Bronchial epithelial cell (primary cell): ENCODE measurements at regions not wholly inside any gene's neighbourhood (a gene's known extent, or its start where the extent isn't known, plus 50 kb on each side); places are given as distances from the start of the nearest gene placed in this dataset.

Source experiments
- DNase-seq: peaks from one replicate; pipeline ENCODE4 v3.0.0-alpha.2; 2010; ENCODE audit warnings: low read depth
- FAIRE-seq: peaks from 2 replicates; lab custom pipeline; 2011; peaks lifted over from hg19 to GRCh38; lab: Jason Lieb, UNC
- H3K27me3 ChIP-seq: 2 replicates; pipeline ENCODE4 v1.5.1; 2011; ENCODE audit warnings: low read length; ENCODE audit not compliant: control insufficient read depth, insufficient read depth
- H3K36me3 ChIP-seq: 2 replicates; pipeline ENCODE4 v1.5.1; 2011; ENCODE audit warnings: low read length; ENCODE audit not compliant: control insufficient read depth, insufficient read depth
- H3K4me3 ChIP-seq: 2 replicates; pipeline ENCODE4 v1.5.1; 2011; ENCODE audit warnings: mild to moderate bottlenecking, low read depth, low read length, control low read depth
- TF ChIP-seq, protein P1 (sequence below): IDR thresholded peaks from 2 replicates; pipeline ENCODE4 v1.5.1; 2011; ENCODE audit warnings: mild to moderate bottlenecking, moderate library complexity, low read length, control low read depth, inconsistent platforms; ENCODE audit not compliant: insufficient read depth, severe bottlenecking

DNA sequence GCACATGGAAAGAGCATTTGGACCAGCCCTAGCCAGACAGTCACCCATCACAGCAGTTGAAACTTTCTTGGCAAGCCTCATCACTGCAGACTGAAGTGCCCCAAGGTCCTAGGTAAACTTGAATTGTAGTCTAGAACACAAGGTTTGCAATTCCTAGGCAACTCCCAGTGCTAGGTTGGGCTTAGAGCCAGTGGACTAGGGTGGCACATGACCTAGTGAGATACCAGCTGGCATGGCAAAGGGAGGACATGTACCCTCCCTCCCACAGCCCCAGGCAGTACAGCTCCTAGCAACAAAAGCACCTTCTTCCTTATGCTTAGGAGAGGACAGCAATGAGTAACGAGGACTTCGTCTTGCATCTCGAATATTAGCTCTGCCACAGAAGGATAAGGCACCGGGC, 889.5 kb downstream of the JRKL start:
- Histone ChIP-seq H3K27me3 (no peaks in the 10 kb centered on the region), H3K36me3 (no peaks in the 10 kb centered on the region), H3K4me3 (no peak overlapping the region)
- FAIRE-seq (no peak), DNase-seq (no peak)
- TF ChIP-seq, protein P1, sequence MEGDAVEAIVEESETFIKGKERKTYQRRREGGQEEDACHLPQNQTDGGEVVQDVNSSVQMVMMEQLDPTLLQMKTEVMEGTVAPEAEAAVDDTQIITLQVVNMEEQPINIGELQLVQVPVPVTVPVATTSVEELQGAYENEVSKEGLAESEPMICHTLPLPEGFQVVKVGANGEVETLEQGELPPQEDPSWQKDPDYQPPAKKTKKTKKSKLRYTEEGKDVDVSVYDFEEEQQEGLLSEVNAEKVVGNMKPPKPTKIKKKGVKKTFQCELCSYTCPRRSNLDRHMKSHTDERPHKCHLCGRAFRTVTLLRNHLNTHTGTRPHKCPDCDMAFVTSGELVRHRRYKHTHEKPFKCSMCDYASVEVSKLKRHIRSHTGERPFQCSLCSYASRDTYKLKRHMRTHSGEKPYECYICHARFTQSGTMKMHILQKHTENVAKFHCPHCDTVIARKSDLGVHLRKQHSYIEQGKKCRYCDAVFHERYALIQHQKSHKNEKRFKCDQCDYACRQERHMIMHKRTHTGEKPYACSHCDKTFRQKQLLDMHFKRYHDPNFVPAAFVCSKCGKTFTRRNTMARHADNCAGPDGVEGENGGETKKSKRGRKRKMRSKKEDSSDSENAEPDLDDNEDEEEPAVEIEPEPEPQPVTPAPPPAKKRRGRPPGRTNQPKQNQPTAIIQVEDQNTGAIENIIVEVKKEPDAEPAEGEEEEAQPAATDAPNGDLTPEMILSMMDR, result no peak

DNA sequence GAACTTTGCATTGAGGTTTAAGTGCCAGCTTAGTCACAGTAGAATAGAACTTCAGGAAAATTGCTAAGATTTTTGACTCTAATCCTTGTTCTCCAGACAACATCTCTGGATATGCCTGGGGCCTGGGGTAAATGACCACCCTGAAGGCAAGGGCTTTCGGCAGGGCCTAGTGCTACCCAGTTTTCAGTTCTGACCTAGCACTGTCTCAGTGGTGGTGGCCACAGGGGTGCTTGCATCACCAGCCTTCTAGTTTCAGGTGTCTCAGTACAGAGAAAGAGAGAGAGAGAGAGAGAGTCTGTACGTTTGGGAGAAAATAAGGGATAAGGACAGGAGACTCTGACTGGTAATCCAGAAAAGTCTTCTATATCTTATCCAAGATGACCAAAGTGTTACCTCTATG, 890.5 kb downstream of the JRKL start:
- FAIRE-seq (no peak), DNase-seq (no peak)
- H3K4me3 ChIP-seq, result no peak overlapping the region
- H3K36me3 ChIP-seq, result no peaks in the 10 kb centered on the region
- no peaks in the 10 kb centered on the region for H3K27me3 ChIP-seq
- TF ChIP-seq, protein P1, result no peak

DNA sequence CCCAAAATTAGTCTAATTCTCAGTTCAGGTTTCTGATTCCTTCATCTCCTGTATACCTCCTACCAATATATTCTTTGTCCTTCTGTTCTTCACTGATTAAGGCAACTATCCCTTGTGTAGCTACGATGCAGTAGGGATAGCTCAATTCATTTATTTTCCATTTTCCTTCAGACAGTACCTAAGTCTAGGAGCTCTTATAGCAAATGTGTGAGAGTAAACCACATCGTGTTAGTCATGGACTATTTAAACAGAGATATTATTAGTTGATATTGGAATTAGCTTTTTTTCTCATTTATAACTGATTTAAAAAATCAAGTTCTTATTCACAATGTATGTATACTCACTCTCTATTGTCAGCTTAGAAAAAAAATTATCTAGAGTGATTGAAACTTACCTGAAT, 900.0 kb downstream of the JRKL start:
- Histone ChIP-seq H3K36me3 (no peaks in the 10 kb centered on the region), H3K27me3 (no peaks in the 10 kb centered on the region), H3K4me3 (no peak overlapping the region)
- DNase-seq, result no peak
- TF ChIP-seq, protein P1, result no peak
- FAIRE-seq, result no peak

DNA sequence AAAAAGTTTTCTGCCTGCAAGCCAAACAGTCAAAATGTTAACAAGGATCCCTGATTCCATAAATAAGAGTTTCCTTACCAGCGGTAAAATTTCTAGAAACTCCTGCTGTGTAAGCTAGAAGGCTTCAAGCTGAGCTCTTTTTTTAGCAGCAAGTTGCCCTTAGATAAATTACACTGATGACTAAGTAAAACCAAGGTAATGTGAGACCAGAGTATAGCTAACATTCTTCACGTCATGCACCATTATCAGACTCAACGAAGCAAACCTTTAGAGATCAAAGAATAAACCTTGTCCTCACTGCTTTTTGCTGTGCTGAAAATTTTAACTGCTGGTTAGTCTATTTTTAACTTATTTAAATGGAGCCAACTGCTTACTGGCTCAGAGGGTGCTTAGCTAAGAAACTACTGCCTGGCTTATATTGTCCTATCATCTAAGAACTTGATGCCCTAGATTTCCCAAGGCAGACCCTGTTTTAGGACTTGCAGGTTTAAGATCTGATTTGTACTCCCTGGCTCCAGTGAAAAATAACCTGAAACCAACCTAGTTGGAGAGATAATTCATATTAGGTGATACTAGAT, 900.7 kb downstream of the JRKL start:
- FAIRE-seq (no peak), DNase-seq (no peak)
- H3K36me3 ChIP-seq, result no peaks in the 10 kb centered on the region
- TF ChIP-seq, protein P1, result no peak
- no peak overlapping the region for H3K4me3 ChIP-seq
- no peaks in the 10 kb centered on the region for H3K27me3 ChIP-seq

DNA sequence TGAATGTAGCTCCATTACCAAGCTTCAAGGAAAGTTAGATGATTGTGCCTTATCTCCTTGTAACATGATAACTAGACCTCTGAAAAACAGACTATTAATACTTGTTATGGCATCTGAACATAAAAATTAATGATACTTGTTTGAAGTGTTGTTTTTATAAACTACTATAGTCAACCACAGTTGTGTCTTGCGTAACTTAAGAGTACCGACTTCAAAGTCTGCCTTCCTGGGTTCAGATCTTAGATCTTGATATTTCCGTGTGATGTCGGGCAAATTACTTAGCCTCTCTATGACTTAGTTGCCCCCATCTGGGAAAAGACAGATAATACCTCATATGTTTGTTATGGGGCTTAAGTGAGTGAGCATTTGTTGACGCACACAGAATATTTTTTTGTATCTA, 906.5 kb downstream of the JRKL start:
- TF ChIP-seq, protein P1, result no peak
- Histone ChIP-seq H3K27me3 (no peaks in the 10 kb centered on the region), H3K36me3 (no peaks in the 10 kb centered on the region), H3K4me3 (no peak overlapping the region)
- no peak for DNase-seq
- FAIRE-seq, result no peak

DNA sequence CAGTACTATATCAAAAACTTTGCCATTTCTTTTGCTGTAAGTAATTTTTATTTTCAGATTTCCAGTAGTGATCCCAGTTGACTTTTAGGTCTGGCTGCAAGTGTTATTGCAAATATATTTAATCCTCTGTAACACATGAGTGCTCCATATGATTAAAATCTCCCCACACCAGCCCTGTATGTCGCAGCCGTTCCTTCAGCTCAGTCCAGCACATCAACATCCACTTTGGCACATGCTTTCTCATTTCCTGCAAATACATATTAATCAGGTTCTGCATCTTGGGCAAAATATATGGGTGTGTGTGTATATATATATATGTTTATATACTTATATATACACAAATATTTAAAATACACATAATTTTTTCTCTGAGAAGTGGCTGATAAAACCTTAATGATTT, 919.5 kb downstream of the JRKL start:
- FAIRE-seq (no peak), DNase-seq (no peak)
- H3K4me3 ChIP-seq, result no peak overlapping the region
- TF ChIP-seq, protein P1, result no peak
- no peaks in the 10 kb centered on the region for H3K36me3 ChIP-seq
- H3K27me3 ChIP-seq, result no peaks in the 10 kb centered on the region
